GM21737 (cell line): ENCODE measurements at regions not wholly inside any gene's neighbourhood (a gene's known extent, or its start where the extent isn't known, plus 50 kb on each side); places are given as distances from the start of the nearest gene placed in this dataset.
"Not testable (repeated sequence)": the region's sequence is repeated elsewhere in the genome, so short reads cannot be mapped to it uniquely, and the experiment has no call there.

Experiments
- ATAC-seq: cut with Tn5 transposase; IDR thresholded peaks from one replicate; pipeline ENCODE4 v1.9.1; 2021; ENCODE audit warnings: mild to moderate bottlenecking, moderate library complexity; ENCODE audit not compliant: unreplicated experiment

GRCh38 chr1:185681034-185681633 is 53.1 kb upstream of the HMCN1 start:
- ATAC-seq = no peak

GRCh38 chr1:185680453-185680852 is 53.7 kb upstream of the HMCN1 start:
- no peak for ATAC-seq

- ATAC-seq = no peak
These were observed 55.0 kb upstream of the HMCN1 start for GRCh38 chr1:185679220-185679619.

- no peak for ATAC-seq
These were observed 57.2 kb upstream of the HMCN1 start for GRCh38 chr1:185676969-185677368.

GRCh38 chr1:185674201-185674600 is 60.0 kb upstream of the HMCN1 start:
- ATAC-seq = peak; percentile 74

GRCh38 chr1:185672719-185673360 is 61.4 kb upstream of the HMCN1 start:
- ATAC-seq = no peak

- no peak for ATAC-seq
These were observed 64.0 kb upstream of the HMCN1 start for GRCh38 chr1:185670187-185670627.

GRCh38 chr1:185668013-185668412 is 66.2 kb upstream of the HMCN1 start:
- no peak for ATAC-seq

GRCh38 chr1:185666582-185666981 is 67.6 kb upstream of the HMCN1 start:
- no peak for ATAC-seq

GRCh38 chr1:185663771-185664296 is 70.4 kb upstream of the HMCN1 start:
- ATAC-seq = no peak

GRCh38 chr1:185663332-185663731 is 70.9 kb upstream of the HMCN1 start:
- ATAC-seq = no peak

GRCh38 chr1:185661971-185662370 is 72.2 kb upstream of the HMCN1 start:
- ATAC-seq = no peak

GRCh38 chr1:185656663-185657062 is 77.5 kb upstream of the HMCN1 start:
- ATAC-seq = no peak

- ATAC-seq = no peak
These were observed 79.3 kb upstream of the HMCN1 start for GRCh38 chr1:185654952-185655314.

- no peak for ATAC-seq
These were observed 79.8 kb upstream of the HMCN1 start for GRCh38 chr1:185654199-185654951.

- no peak for ATAC-seq
These were observed 80.6 kb upstream of the HMCN1 start for GRCh38 chr1:185653615-185654014.

GRCh38 chr1:185652348-185652747 is 81.8 kb upstream of the HMCN1 start:
- ATAC-seq = no peak

GRCh38 chr1:185650602-185651230 is 83.5 kb upstream of the HMCN1 start:
- no peak for ATAC-seq

- ATAC-seq = no peak
These were observed 85.2 kb upstream of the HMCN1 start for GRCh38 chr1:185648858-185649589.

GRCh38 chr1:185647597-185648267 is 86.5 kb upstream of the HMCN1 start:
- not testable (repeated sequence) for ATAC-seq
